OCI-LY7 (cell line): ENCODE measurements at regions not wholly inside any gene's neighbourhood (a gene's known extent, or its start where the extent isn't known, plus 50 kb on each side); places are given as distances from the start of the nearest gene placed in this dataset.

ENCODE experiments used
- CTCF ChIP-seq: fragments of 200-600 bp; sonication (generic); conservative IDR thresholded peaks from 2 replicates; pipeline ENCODE4 v1.5.1; 2014; ENCODE audit warnings: mild to moderate bottlenecking, antibody characterized with exemption, low read length, moderate library complexity, mixed read lengths
- EZH2phosphoT487 ChIP-seq: fragments of 200-600 bp; sonication (generic); IDR thresholded peaks from 2 replicates; pipeline ENCODE4 v1.6.1; 2018; ENCODE audit warnings: low read depth, borderline replicate concordance, mild to moderate bottlenecking, mixed run types, antibody characterized with exemption, low read length, moderate library complexity, mixed read lengths

GRCh38 chr2:58449286-58450010, 208.3 kb upstream of the FANCL start:
- TF ChIP-seq CTCF (0 out of 2 replicates have a peak, but pooled peaks have one; percentile 21), EZH2phosphoT487 (no peak)
